HG03045 (cell line): ENCODE measurements at regions not wholly inside any gene's neighbourhood (a gene's known extent, or its start where the extent isn't known, plus 50 kb on each side); places are given as distances from the start of the nearest gene placed in this dataset.

ENCODE experiments used
- ATAC-seq: cut with Tn5 transposase; IDR thresholded peaks from one replicate; pipeline ENCODE4 v1.9.1; 2021; ENCODE audit warnings: mild to moderate bottlenecking, moderate library complexity; ENCODE audit not compliant: unreplicated experiment

- no peak for ATAC-seq
Measured at GRCh38 chr10:64468219-64468618, 947.0 kb downstream of the REEP3 start.

- no peak for ATAC-seq
Measured at GRCh38 chr10:64476506-64476905, 955.3 kb downstream of the REEP3 start.

- ATAC-seq = no peak
Measured at GRCh38 chr10:64477791-64478190, 956.6 kb downstream of the REEP3 start.

GRCh38 chr10:64484811-64485330, 963.7 kb downstream of the REEP3 start:
- ATAC-seq = no peak

- ATAC-seq = no peak
Measured at GRCh38 chr10:64486149-64486548, 964.9 kb downstream of the REEP3 start.

GRCh38 chr10:64486901-64487300, 965.7 kb downstream of the REEP3 start:
- ATAC-seq = no peak

GRCh38 chr10:64494901-64495300, 973.7 kb downstream of the REEP3 start:
- no peak for ATAC-seq

- ATAC-seq = no peak
Measured at GRCh38 chr10:64497306-64497705, 976.1 kb downstream of the REEP3 start.

- ATAC-seq = no peak
Measured at GRCh38 chr10:64501807-64502206, 980.6 kb downstream of the REEP3 start.

- no peak for ATAC-seq
Measured at GRCh38 chr10:64502936-64503335, 981.7 kb downstream of the REEP3 start.

- no peak for ATAC-seq
Measured at GRCh38 chr10:64503429-64503828, 982.2 kb downstream of the REEP3 start.

GRCh38 chr10:64505501-64505900, 984.3 kb downstream of the REEP3 start:
- no peak for ATAC-seq

GRCh38 chr10:64506963-64507362, 985.8 kb downstream of the REEP3 start:
- ATAC-seq = no peak

GRCh38 chr10:64507651-64508028, 986.4 kb downstream of the REEP3 start:
- no peak for ATAC-seq

- no peak for ATAC-seq
Measured at GRCh38 chr10:64508029-64508661, 986.9 kb downstream of the REEP3 start.

- ATAC-seq = no peak
Measured at GRCh38 chr10:64515970-64516699, 994.9 kb downstream of the REEP3 start.

GRCh38 chr10:64518456-64518855, 997.3 kb downstream of the REEP3 start:
- no peak for ATAC-seq

GRCh38 chr10:64519427-64519826, 998.2 kb downstream of the REEP3 start:
- no peak for ATAC-seq

GRCh38 chr10:64519831-64520230, 998.6 kb downstream of the REEP3 start:
- ATAC-seq = no peak

GRCh38 chr10:64523065-64523759, 1002.0 kb downstream of the REEP3 start:
- ATAC-seq = no peak

GRCh38 chr10:64528294-64529002, 1007.2 kb downstream of the REEP3 start:
- ATAC-seq = no peak
